Adrenal gland (tissue), 9 donors: ENCODE measurements at regions not wholly inside any gene's neighbourhood (a gene's known extent, or its start where the extent isn't known, plus 50 kb on each side); places are given as distances from the start of the nearest gene placed in this dataset.
"Not testable (repeated sequence)": the region's sequence is repeated elsewhere in the genome, so short reads cannot be mapped to it uniquely, and the experiment has no call there.

Experiments used
- DNase-seq, 7 donors: peaks; one replicate each; pipeline ENCODE4 v3.0.0-alpha.2; 2019 to 2020
- H3K27ac ChIP-seq, 5 donors: fragments of 200-600 bp; sonication (generic) in 4 of 5; 1 replicate in 3 of 5; 2 replicates in 2 of 5; pipeline versions ENCODE4 v1.5.1 to v1.8.0; 2016 to 2020; ENCODE audit warnings: mild to moderate bottlenecking in 1 of 5
- H3K27me3 ChIP-seq: fragments of 200-600 bp; 2 replicates; pipeline ENCODE4 v1.8.0; 2021
- H3K36me3 ChIP-seq, 2 donors: fragments of 200-600 bp; replicated peaks in 1 of 2; 1 replicate in 1 of 2; 2 replicates in 1 of 2; pipeline versions ENCODE4 v1.5.1 to v1.8.0; 2018 to 2022
- H3K4me1 ChIP-seq, 2 donors: fragments of 200-600 bp; replicated peaks in 1 of 2; 1 replicate in 1 of 2; 2 replicates in 1 of 2; pipeline versions ENCODE4 v1.5.1 to v1.8.0; 2018 to 2021
- H3K4me3 ChIP-seq, 4 donors: fragments of 200-600 bp; sonication (generic) in 3 of 4; one replicate each; pipeline ENCODE4 v1.5.1; 2016 to 2018
- H3K9me3 ChIP-seq, 3 donors: fragments of 200-600 bp; sonication (generic) in 1 of 3; replicated peaks in 1 of 3; 1 replicate in 2 of 3; 2 replicates in 1 of 3; pipeline versions ENCODE4 v1.5.1 to v1.8.0; 2016 to 2021
- CTCF ChIP-seq, 6 experiments: fragments of 450-650 bp in 4 of 6; fragments of 200-600 bp in 2 of 6; sonication (generic) in 1 of 6; IDR thresholded peaks; 1 replicate in 5 of 6; 2 replicates in 1 of 6; pipeline versions ENCODE4 v1.5.1 to v1.8.0; 2016 to 2021; ENCODE audit warnings: antibody characterized with exemption in 6 of 6, mild to moderate bottlenecking in 2 of 6, moderate library complexity in 1 of 6
- POLR2A ChIP-seq, 2 donors: fragments of 450-650 bp; IDR thresholded peaks; one replicate each; pipeline ENCODE4 v1.6.1; 2017; ENCODE audit warnings: antibody characterized with exemption in 2 of 2, mild to moderate bottlenecking in 2 of 2, moderate library complexity in 1 of 2
- WGBS, 4 donors: extraction: QIAGEN DNeasy Blood & Tissue Kit in 2 of 4; methylation state at CpG; one replicate each; pipeline versions ENCODE4 v1.1.5 to v1.1.7; 2013 to 2017; 5-methylcytosine and 5-hydroxymethylcytosine counted together
- intact Hi-C, 2 donors: fragments of 100-400 bp; cut with DNase I; formaldehyde crosslinking; loops; one replicate each; pipeline versions ENCODE4 v1.14.1 to v1.15.0; 2022 to 2023
- donor health status: healthy with polysubstance abuse.
- donor health status: Bipolar disorder and iron deficiency.
- donor health status: DM: yes; HTN: yes; CAD: no.
- donor health status: DM: no; HTN: no; CAD: no.
- donor health status: DM: no; HTN: no; CAD: no.

GRCh38 chr4:42309361-42310260, 87.7 kb upstream of the SHISA3 start:
- Histone ChIP-seq H3K4me1 (no peaks in the 10 kb centered on the region), H3K4me3 (no peak overlapping the region), H3K27ac (no peak overlapping the region), H3K27me3 (no peaks in the 10 kb centered on the region), H3K36me3 (no peaks in the 10 kb centered on the region), H3K9me3 (no peaks in the 10 kb centered on the region)
- WGBS, 4 donors: 79 to 89% (median 82%) methylated on average over 9 of the region's 9 CpGs
- intact Hi-C loops: no loop called here
- no peak for DNase-seq
- TF ChIP-seq POLR2A (IDR thresholded peaks at IDR 0.05) (no peak), CTCF (IDR thresholded peaks at IDR 0.05) (no peak)

GRCh38 chr4:42310358-42310757, 86.9 kb upstream of the SHISA3 start:
- Histone ChIP-seq H3K36me3 (no peaks in the 10 kb centered on the region), H3K9me3 (no peaks in the 10 kb centered on the region), H3K27ac (no peak overlapping the region), H3K4me3 (no peak overlapping the region), H3K27me3 (no peaks in the 10 kb centered on the region), H3K4me1 (no peaks in the 10 kb centered on the region)
- intact Hi-C loops: no loop called here
- WGBS, 4 donors: 78 to 86% (median 82%) methylated on average over 5 of the region's 5 CpGs
- no peak for TF ChIP-seq CTCF (IDR thresholded peaks at IDR 0.05)
- TF ChIP-seq POLR2A (IDR thresholded peaks at IDR 0.05): no peak
- no peak for DNase-seq

- no peaks in the 10 kb centered on the region for H3K27me3 ChIP-seq
- intact Hi-C loops: no loop called here
- no peaks in the 10 kb centered on the region for H3K4me1 ChIP-seq
- TF ChIP-seq CTCF (IDR thresholded peaks at IDR 0.05) (no peak), POLR2A (IDR thresholded peaks at IDR 0.05) (no peak)
- no peak overlapping the region for H3K4me3 ChIP-seq
- DNase-seq: no peak
- H3K36me3 ChIP-seq: no peaks in the 10 kb centered on the region
- no peak overlapping the region for H3K27ac ChIP-seq
- no peaks in the 10 kb centered on the region for H3K9me3 ChIP-seq
- 89 to 94% (median 92%) methylated on average over 5 of the region's 5 CpGs for WGBS, 4 donors
Measured at GRCh38 chr4:42310806-42311205, 86.5 kb upstream of the SHISA3 start.

- intact Hi-C loops: no loop called here
- WGBS, 4 donors: 78 to 89% (median 83%) methylated on average over 3 of the region's 3 CpGs
- Histone ChIP-seq H3K9me3 (no peaks in the 10 kb centered on the region), H3K27me3 (no peaks in the 10 kb centered on the region), H3K36me3 (no peaks in the 10 kb centered on the region), H3K4me1 (no peaks in the 10 kb centered on the region), H3K4me3 (no peak overlapping the region), H3K27ac (no peak overlapping the region)
- TF ChIP-seq CTCF (IDR thresholded peaks at IDR 0.05): no peak
- TF ChIP-seq POLR2A (IDR thresholded peaks at IDR 0.05): no peak
- no peak for DNase-seq
Measured at GRCh38 chr4:42311591-42311990, 85.7 kb upstream of the SHISA3 start.

GRCh38 chr4:42313420-42313819, 83.9 kb upstream of the SHISA3 start:
- H3K36me3 ChIP-seq, H3K4me1 ChIP-seq, H3K9me3 ChIP-seq, H3K27ac ChIP-seq, H3K4me3 ChIP-seq, DNase-seq, intact Hi-C loops, H3K27me3 ChIP-seq: not testable (repeated sequence)
- 80 to 91% (median 87%) methylated on average over 6 of the region's 6 CpGs for WGBS, 4 donors
